HPDE6-E6E7 (cell line): ENCODE measurements at regions not wholly inside any gene's neighbourhood (a gene's known extent, or its start where the extent isn't known, plus 50 kb on each side); places are given as distances from the start of the nearest gene placed in this dataset.

Experiments used
- DNase-seq: peaks from one replicate; pipeline ENCODE4 v3.0.0; 2011; ENCODE audit warnings: missing footprints; ENCODE audit errors: extremely low spot score

- no peak for DNase-seq
Observed at GRCh38 chr1:5342830-5343229, 649.4 kb downstream of the NPHP4 start.

GRCh38 chr1:5342172-5342571 is 650.1 kb downstream of the NPHP4 start:
- no peak for DNase-seq

GRCh38 chr1:5341471-5341870 is 650.8 kb downstream of the NPHP4 start:
- no peak for DNase-seq

- no peak for DNase-seq
Observed at GRCh38 chr1:5340560-5341130, 651.6 kb downstream of the NPHP4 start.

- no peak for DNase-seq
Observed at GRCh38 chr1:5338466-5338865, 653.8 kb downstream of the NPHP4 start.

GRCh38 chr1:5333291-5333690 is 658.9 kb downstream of the NPHP4 start:
- no peak for DNase-seq

- DNase-seq = no peak
Observed at GRCh38 chr1:5331101-5331500, 661.1 kb downstream of the NPHP4 start.

- DNase-seq = no peak
Observed at GRCh38 chr1:5329068-5329739, 663.0 kb downstream of the NPHP4 start.

- no peak for DNase-seq
Observed at GRCh38 chr1:5324883-5325282, 667.3 kb downstream of the NPHP4 start.

- DNase-seq = no peak
Observed at GRCh38 chr1:5318143-5318816, 663.9 kb downstream of the AJAP1 start.

- DNase-seq = no peak
Observed at GRCh38 chr1:5317391-5317790, 663.0 kb downstream of the AJAP1 start.

GRCh38 chr1:5312862-5313261 is 658.5 kb downstream of the AJAP1 start:
- DNase-seq = no peak

GRCh38 chr1:5312293-5312674 is 657.9 kb downstream of the AJAP1 start:
- no peak for DNase-seq

- no peak for DNase-seq
Observed at GRCh38 chr1:5311634-5312292, 657.4 kb downstream of the AJAP1 start.

GRCh38 chr1:5311147-5311546 is 656.7 kb downstream of the AJAP1 start:
- DNase-seq = no peak

- DNase-seq = no peak
Observed at GRCh38 chr1:5308249-5308648, 653.8 kb downstream of the AJAP1 start.

GRCh38 chr1:5304702-5305101 is 650.3 kb downstream of the AJAP1 start:
- no peak for DNase-seq

- no peak for DNase-seq
Observed at GRCh38 chr1:5298376-5298775, 644.0 kb downstream of the AJAP1 start.

- no peak for DNase-seq
Observed at GRCh38 chr1:5297886-5298239, 643.5 kb downstream of the AJAP1 start.

GRCh38 chr1:5297180-5297885 is 642.9 kb downstream of the AJAP1 start:
- no peak for DNase-seq

- no peak for DNase-seq
Observed at GRCh38 chr1:5296557-5297179, 642.3 kb downstream of the AJAP1 start.

GRCh38 chr1:5296095-5296494 is 641.7 kb downstream of the AJAP1 start:
- DNase-seq = no peak
